Glomerular endothelial cell (primary cell): ENCODE measurements at regions not wholly inside any gene's neighbourhood (a gene's known extent, or its start where the extent isn't known, plus 50 kb on each side); places are given as distances from the start of the nearest gene placed in this dataset.
A peak's percentile ranks its signal among the peaks of the same experiment; 100 is the strongest.
"Not testable (repeated sequence)": the region's sequence is repeated elsewhere in the genome, so short reads cannot be mapped to it uniquely, and the experiment has no call there.

ENCODE experiments used
- DNase-seq: peaks from one replicate; pipeline ENCODE4 v3.0.0-alpha.2; 2011; ENCODE audit warnings: low read depth, low spot score; ENCODE audit errors: extremely low read depth

DNA sequence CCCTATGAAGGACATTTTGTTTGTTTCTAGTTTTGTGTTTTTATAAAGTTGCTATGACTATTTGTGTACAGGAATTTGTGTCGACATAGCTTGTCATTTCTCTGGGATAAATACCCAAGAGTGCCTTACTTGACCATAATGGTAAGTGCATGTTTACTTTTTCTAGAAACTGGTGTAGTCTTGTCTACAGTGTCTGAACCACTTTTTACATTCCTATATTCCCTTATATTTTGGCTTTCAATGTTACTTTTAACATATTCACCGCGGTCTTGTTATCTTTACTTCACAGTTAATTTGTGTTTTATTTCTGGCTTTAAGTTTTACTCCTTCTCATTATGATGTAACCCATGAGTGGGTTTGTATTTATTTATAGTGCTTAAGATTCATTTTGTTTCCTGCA lies 444.4 kb upstream of the RGS17 start:
- no peak for DNase-seq

- DNase-seq: no peak
Observed at GRCh38 chr6:153574231-153574630, 443.1 kb upstream of the RGS17 start.

DNA sequence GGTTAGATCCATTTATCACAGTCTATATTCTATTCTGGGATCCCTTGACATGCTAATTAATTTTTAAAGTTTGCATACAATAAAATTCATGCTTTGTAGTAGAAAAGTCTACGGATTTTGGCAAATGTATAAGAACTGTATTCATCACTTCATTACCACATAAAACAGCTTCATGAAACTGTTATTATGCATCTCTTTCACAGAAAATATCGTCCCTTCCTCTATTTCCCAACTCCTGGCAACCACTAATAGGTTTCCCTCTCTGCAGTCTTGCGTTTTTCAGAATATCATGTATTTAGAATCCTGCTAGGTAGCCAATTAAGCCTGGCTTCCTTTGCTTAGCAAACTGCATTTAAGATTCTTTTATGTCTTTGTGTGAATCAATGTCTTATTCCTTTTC lies 441.3 kb upstream of the RGS17 start:
- DNase-seq: no peak

- DNase-seq: peak; percentile 56
Observed at GRCh38 chr6:153568628-153569027, 437.5 kb upstream of the RGS17 start.

DNA sequence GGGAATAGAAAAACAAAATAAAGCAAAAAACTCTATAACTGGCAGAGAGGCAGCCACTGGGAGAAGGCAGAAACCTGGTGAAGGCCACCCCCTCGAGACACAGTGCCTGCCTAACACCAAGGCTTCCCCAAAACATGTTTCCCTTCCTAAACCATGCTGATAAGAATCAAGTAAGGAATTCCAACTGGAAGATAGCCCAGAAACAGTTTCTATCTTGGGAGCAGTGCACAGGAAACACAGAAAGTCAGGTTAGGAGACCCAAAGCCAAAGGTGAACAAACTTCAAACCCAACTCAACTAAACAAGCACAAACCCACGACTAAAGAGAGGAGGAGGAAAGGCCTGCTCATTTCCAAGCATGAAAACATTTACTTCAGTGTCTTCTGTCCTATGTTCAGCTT lies 433.7 kb upstream of the RGS17 start:
- DNase-seq: peak; percentile 64

DNA sequence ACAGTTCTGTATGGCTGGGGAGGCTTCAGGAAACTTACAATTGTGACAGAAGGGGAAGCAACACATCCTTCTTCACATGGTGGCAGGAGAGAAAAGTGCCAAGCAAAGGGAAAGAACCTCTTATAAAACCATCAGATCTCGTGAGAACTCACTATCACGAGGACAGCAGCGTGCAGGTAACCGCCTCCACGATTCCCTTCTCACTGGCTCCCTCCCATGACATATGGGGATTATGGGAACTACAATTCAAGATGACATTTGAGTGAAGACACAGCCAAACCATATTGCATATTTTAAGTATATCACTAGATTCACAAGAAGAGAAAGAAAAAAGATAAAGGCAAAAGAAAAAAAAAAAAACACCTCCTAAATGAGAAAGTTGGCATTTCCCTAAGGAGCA lies 431.9 kb upstream of the RGS17 start:
- DNase-seq: no peak

DNA sequence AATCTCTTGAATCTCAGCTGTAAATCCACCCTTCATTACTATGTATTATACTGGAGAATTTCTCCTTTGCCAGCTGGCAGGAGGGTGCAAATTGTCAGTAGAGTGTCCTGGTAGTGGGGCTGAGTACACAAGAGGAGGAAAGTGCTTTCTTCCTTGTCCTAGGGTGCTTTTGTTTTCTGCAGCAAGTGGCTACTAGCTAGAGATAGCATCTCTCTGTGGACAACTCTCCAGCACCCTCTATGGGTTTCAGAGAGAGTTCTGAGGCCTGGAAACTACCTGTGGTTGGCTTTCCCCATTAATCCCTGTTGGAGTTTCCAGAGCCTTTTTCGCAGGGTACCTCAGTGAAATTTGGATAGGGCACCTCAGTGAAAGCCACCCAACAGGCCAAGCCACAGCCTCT lies 422.5 kb upstream of the RGS17 start:
- no peak for DNase-seq

DNA sequence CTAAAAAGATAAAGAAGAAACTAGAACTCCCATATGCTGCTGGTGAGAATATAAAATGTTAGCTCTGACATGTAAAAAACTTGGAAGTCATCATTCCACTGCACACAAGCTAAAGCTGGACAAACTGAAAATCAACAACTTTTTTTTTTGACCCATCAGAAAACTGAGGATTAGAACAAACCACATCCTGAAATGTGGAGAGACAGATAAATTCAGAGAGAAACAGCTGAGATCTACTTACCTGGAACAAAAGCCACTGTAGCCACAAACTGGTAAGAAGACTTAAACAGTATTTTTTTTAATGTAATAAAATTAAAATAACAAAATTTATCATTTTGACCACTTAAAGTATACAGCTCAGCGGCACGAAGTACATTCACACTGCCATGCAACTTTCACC lies 408.5 kb upstream of the RGS17 start:
- DNase-seq: no peak

DNA sequence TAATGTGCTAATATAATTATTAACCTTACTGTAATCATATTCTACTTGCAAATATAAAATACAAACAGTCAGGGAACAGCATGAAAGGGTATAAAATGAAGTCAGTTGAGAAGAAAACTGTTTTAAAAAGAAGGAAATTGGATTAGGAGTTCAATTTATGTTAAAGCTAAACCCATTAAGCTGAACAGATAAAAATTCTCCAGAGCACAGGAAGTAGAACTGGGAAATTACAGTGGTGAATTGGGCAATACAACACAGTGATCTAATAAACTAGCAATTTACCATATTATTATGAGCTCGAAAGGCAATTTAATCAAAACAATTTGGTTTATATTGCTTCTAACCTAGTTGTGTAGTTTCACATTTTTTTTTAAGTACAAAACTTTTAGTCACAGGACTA lies 407.4 kb upstream of the RGS17 start:
- DNase-seq: no peak

DNA sequence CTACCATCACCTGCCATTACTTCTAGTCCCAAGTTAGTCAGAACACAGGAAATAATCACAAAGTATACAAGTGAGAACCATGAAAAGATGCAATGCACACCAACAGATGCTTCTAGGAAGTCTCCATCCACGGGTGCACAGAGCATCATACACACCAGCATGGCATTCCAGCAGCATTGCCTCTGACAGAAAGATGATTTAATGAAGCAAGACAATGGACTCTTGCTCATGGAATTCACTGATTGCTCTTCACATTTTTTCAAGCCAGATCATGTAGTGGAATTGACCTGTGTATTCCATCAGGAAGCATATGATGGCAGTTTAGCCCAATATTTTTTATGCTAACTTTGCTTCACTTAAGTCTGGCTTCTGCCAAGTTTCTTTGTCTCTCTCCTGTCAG lies 406.3 kb upstream of the RGS17 start:
- no peak for DNase-seq

- no peak for DNase-seq
Observed at GRCh38 chr6:153526479-153526878, 395.4 kb upstream of the RGS17 start.

DNA sequence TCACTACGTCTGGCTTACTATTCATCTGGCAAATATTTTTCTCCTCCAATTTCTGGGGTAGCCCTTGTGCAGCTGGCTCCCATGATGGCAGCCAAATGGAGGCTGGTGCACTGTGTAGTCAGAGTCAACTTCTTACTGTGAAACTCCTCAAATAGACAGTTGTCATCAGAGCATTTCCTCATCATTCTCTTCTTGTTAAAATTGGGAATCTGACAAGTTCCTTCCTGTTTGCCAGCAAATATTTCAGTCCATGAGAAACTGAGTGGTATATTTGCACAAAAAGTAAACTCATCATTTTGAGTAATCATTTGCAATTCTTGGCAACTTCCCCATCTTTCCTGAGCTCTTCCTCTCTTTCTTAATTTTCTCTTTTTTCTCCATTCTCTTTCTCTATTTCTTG lies 394.9 kb upstream of the RGS17 start:
- no peak for DNase-seq

DNA sequence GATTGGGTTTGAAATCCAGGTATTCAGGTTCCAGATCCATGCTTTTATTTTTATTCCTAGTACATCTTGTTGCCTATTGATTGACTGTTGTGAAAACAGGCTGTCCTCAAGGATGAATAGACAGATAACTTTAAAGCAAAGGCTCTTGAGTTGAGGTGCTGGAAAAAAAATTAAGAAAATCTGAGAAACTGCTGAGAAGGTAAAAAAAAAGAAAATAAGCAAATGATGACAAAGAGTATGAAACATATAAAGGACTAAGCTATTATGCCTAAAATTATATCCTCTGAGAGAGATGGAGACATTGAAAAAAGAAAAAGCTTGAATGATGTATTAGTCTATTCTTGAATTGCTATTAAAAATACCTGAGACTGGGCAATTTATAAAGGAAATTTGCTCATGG lies 392.3 kb upstream of the RGS17 start:
- no peak for DNase-seq

- no peak for DNase-seq
Observed at GRCh38 chr6:153511896-153512496, 380.9 kb upstream of the RGS17 start.

- no peak for DNase-seq
Observed at GRCh38 chr6:153503810-153504209, 372.7 kb upstream of the RGS17 start.

DNA sequence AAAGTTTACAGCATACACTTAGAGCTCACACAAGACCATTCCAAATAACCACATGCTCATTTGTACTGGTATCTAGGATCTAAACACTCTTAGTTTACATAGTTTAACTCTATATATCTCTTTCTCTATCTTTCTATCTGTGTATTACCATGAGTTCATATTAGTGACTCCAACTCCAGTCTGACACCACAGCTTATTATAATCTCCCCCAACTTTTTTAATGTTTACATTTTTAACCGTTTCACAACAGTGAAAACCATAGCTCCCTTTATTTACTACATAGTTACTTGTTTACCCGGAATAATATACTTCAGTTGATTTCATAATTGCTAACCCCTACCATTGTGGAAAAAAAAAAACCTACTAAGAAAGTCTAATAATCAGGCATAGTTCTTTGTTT lies 362.4 kb upstream of the RGS17 start:
- no peak for DNase-seq

- DNase-seq: no peak
Observed at GRCh38 chr6:153489479-153489878, 358.4 kb upstream of the RGS17 start.

DNA sequence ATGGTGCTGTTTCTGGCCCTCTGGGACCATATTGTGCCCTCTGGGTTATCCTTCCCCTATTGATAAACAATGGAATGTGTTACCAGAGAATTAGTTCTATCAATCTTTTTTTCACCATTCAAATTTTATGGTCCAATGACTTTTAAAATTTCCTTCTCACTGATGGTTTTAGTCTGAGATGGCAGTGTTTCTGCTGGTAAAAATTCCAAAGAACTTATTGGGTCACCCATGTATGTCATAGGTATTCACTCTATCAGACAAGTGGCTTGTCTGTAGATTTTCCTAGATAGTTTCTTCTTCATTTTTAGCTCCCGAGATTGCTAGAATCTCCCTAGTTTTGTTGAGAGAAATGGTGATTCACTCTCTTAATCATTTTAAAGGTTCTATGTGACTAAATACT lies 357.2 kb upstream of the RGS17 start:
- DNase-seq: no peak

- DNase-seq: no peak
Observed at GRCh38 chr6:153485072-153485471, 354.0 kb upstream of the RGS17 start.

GRCh38 chr6:153484056-153484455 lies 353.0 kb upstream of the RGS17 start:
- DNase-seq: no peak

- DNase-seq: no peak
Observed at GRCh38 chr6:153476243-153476642, 345.2 kb upstream of the RGS17 start.

DNA sequence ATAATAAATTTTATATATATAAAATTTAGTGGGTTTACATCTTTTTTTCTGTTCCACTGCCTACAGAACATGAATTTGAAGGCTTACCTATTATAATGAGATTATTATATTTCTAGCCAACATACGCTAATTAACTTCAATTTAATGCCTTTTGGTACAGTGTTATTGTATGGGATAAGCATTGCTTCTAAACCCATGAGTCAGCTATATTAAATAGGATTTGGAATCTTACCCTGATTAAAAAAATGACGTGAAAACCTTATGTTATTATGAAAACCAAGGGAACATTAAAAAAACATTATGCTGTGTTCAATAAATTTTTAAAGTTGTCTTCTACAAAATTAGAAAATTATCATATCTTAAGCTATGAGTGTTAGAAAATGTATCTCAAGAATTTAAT lies 334.0 kb upstream of the RGS17 start:
- no peak for DNase-seq

DNA sequence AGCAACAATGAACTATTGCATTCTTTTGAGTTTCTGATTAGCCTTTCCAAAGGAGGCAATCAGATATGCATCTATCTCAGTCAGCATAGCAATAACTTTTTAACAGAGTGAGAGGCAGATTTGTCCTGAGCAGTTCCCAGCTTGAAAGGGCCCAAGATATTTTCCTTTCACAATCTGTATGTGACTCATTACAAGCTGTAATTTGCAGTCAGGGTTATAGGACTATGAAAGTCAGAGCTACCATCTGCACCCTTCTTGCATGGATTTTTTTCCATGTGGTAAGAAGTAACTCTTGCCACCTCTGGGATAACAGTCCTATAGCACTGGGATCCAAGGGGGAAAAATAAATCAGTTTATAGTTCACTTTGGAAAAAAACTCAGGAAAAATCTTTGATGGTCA lies 318.2 kb upstream of the RGS17 start:
- no peak for DNase-seq

- not testable (repeated sequence) for DNase-seq
Observed at GRCh38 chr6:153442749-153443148, 311.7 kb upstream of the RGS17 start.
